DLD1 (cell line): ENCODE measurements at regions not wholly inside any gene's neighbourhood (a gene's known extent, or its start where the extent isn't known, plus 50 kb on each side); places are given as distances from the start of the nearest gene placed in this dataset.
"Not testable (repeated sequence)": the region's sequence is repeated elsewhere in the genome, so short reads cannot be mapped to it uniquely, and the experiment has no call there.

ENCODE experiments used
- in situ Hi-C: cut with HindIII; loops from 2 replicates; pipeline ENCODE4 v1.10.0; 2017; ENCODE audit warnings: low sequenced_read_pairs

GRCh38 chr3:72505539-72506405 is 342.5 kb downstream of the SHQ1 start:
- in situ Hi-C loops = no loop called here

DNA sequence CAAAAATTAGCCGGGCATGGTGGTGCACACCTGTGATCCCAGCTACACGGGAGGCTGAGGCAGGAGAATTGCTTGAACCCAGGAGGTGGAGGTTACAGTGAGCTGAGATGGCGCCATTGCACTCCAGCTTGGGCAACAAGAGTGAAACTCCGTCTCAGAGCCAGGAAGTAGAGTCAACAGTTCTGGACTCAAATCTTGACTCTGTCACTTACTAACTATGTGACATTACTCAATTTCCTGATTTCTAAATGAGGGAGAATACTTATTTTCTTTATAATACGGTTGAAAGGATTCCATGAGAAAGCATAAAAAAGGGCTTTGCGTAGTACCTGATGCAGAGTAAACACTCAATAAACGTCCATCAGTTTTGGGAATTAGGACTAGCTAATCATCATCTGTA is 350.7 kb downstream of the SHQ1 start:
- in situ Hi-C loops = not testable (repeated sequence)

GRCh38 chr3:72496051-72496670 is 352.1 kb downstream of the SHQ1 start:
- in situ Hi-C loops = no loop called here

DNA sequence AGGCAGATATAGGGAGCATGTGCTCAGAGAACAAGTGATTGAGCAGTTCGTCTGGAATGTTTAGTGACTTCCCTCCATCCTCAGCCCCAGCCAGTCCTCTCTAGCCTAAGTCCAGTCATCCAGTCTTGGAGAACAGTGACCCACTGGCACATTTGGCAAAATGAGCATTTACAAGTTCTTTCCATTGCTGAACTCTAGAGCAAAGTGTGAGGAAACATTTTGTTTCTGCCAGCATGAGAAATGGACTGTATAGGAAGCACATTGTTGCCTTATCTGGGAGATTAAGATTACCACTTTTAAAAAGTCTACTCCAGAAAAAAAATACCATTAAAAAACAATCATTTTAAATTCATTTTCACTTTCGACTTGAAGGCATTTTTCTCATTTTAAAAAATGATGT is 353.6 kb downstream of the SHQ1 start:
- in situ Hi-C loops = no loop called here

GRCh38 chr3:72494130-72494529 is 354.1 kb downstream of the SHQ1 start:
- in situ Hi-C loops = no loop called here

- in situ Hi-C loops = no loop called here
Observed at GRCh38 chr3:72492240-72492639, 356.0 kb downstream of the SHQ1 start.

DNA sequence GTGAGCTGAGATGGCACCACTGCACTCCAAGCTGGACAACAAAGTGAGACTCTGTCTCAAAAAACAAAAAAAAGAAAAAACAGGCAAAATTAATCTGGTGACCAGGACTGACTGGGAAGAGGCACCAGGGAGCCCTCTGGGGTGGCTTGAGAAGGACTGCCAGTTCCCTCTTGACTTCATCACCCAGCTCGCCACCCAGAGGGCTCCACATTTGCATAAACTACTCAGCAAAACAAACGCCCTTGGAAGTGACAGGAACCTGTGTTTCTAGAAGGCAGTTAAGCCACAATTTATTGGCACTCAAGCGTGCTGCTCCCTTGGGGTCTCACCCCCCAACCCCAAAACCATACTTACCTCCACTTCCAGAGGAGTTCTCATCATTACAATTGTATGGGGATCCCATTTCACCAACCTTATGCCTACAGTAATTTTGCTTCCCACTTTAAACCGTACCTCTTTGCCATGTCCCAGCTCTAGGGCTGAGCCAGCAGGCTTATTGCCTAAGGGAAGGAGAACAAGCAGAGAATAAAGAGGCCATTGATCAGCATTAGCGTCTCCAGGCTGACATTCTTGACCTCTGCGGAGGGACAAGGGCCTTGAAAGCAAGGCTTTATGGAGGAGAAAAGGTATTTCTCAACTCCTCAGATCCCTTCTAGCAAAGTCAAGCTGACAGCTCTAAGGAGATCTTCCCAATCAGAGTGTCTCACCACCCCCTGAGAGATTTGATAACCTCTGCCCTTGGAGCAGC is 357.4 kb downstream of the SHQ1 start:
- in situ Hi-C loops = no loop called here

GRCh38 chr3:72489901-72490300 is 358.3 kb downstream of the SHQ1 start:
- in situ Hi-C loops = no loop called here

DNA sequence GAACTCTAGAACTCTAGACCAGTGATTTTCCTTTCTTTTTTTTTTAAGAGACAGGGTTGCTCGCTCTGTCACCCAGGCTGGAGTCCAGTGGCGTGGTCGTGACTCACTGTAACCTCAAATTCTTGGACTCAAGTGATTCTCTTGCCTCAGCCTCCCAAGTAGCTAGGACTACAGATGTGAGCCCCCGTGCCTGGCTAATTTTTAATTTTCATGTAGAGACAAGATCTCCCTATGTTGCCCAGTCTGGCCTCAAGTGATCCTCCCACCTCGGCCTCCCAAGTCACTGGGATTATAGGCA is 359.6 kb downstream of the SHQ1 start:
- in situ Hi-C loops = no loop called here

DNA sequence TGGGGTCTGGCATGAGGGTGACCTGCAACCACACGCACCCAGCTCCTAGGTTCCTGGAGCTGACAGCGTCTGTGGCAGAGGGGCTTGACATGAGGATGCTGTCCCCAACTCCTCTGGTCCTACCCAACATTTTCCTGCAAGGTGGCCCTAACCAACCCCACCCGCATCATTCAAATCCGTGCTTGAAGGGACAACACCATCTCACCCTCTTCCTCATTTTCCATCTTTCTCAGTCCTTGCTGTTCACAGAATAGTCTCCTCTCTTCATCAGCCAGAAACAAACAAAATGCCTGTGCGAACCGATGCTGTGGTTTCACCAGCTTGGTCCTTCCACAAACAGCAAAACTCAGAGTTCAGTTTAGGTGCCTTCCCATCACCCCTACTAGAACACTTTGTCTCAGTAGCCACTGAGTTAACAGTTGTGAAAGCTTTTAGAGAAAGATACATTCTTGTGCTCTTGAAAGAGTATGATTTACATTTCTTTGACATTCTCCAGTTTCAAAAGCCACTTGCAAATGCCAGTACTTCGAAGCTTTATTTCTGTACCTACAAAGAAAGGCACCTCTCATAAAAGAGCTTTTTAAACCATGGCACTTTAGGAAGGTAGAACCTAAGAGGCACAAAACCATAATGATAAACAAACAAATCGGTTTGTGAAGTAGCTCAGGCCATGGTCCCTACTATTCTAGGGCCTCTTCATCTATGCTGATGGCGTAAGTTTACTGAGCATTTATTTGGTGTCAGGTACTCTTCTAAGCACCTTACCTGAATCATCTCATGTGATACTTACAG is 360.1 kb downstream of the SHQ1 start:
- in situ Hi-C loops = no loop called here

DNA sequence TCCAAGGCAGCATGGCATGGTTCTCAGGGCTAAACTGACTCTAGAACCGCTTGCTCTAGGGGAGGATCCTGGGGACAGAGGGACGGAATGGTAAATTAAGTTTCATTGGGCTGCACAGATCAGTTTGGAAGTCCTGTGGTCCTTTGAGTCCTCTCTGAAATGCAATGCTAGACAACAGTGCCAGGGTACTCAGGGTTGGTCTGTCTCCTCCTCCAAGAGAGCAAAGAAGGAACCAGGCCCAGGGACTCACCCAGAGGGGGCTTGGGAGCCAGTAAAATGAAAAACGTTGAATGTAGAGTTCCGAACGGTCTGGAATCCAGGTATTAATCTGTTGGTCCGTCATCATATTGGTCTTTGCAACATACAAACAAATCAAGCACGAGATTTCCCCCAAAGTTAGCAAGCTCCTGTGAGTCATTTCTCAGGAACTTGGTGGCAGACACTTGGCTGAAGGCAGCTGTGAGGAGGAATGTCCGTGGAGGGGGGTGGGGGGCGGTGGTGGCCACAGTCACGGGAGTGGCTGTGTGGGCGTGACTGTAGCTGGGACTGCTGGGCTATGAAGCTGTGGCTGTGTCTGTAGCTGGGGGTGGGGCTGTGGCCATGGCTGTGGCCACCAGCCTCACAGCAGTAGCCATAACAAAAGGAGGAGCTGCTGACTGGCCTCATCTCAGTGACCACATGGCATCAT is 361.0 kb downstream of the SHQ1 start:
- in situ Hi-C loops = no loop called here

DNA sequence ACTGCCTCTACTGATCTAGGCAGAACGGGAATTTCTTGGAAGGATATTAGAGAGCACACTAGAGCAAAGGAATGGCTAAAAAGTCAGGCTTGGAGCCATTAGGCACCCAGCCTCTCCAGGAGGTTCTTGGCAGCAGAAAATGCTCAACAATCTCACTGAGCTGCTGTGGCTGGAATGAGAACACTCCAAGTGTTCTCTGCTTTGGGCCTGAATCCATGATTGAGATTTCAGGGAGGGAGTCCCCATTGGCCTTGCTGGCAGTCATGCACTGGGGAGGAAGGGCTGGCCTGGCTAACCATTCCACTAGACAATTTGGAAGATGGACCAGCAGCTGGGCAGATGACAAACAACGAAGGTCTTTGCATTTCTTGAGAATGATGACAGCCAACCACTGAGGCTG is 362.6 kb downstream of the SHQ1 start:
- in situ Hi-C loops = no loop called here

DNA sequence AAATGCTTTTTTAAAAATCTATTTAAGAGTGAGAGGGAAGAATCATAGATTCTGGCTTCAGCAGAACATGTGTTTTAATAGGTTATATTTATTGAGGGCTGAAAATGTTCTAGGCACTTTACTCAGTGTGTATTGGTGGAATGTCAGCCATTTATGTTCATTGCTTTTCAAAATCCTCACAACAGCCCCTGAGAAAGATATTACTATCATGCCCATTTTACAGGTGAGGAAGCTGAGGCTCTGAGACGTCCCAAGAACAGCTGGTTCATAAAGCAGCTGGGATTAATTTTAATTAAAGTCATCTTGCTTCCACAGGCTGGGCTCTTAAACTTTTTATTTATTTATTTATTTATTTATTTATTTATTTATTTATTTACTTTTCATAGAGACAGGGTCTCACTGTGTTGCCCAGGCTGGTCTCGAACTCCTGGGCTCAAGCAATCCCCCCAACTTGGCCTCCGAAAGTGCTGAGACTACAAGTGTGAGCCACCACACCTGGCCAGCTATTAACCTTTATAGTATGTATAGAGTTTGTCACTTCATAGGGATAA is 364.6 kb downstream of the SHQ1 start:
- in situ Hi-C loops = no loop called here

DNA sequence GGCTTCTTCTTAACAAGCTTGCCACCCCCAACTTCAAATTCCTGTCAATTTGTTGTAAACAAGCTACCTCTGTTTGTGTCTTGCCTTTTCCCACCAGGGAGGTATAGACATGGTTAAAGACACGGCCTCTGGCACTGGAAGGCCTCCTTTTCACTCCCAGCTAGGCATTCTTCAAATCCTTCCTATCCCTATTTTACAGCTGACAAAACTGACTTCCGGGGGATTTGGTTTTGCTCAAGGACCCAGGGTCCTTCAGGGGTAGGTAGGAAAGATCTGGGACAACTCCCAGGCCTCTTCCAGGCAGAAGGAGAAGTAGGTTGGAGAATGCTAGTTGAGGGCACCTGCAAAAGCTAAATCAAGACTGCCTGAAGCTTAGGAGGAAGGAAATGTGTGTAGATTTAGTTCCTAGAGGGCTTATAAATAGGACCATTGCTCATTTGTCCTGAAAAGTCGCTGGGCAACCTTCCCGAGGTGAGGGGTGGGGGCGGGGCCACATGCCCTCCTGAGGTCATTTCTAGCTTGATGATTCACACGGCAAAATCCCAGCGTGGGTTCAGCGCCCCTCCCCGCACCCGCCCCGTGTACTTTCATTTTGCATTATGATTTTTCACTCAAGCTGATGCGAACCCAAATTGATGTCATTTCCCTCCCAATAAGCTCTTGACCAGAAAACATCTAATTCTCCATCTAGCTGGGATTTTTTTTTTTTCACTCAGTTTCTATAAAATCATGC is 365.5 kb downstream of the SHQ1 start:
- in situ Hi-C loops = no loop called here

DNA sequence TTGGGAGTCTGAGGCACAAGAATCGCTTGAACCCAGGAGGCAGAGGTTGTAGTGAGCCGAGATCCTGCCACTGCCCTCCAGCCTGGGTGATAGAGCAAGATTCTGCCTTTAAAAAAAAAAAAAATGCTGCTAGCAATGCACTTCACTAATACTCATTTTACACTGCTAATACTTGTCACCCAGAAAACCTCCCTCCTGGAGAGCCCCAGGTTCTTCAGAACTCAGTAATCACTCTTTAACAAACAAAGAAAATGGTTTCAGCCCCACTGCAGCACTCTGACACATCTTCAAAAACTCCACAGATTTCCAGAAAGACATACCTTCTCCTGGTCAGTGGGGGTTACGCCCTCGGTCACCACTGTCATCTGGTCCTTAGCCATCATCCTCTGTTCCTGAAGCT is 366.7 kb downstream of the SHQ1 start:
- in situ Hi-C loops = no loop called here

DNA sequence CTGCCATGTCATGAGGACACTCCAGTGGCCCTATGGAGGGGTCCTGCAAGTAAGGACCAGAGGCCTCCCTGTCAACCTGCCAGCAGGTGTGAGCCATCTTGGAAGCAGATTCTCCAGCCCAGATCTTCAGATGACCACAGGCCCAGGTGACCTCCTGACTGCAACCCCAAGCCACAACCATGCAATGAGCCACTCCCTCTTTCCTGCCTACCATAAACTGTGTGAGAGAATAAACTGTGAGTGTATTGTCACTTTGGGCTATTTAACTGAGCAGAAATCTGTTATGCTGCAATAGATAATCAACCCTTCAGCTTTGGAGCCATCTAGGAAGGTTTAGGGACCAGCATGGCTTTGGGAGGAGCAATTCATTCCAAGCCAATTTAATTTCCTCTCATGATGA is 367.9 kb downstream of the SHQ1 start:
- in situ Hi-C loops = no loop called here

DNA sequence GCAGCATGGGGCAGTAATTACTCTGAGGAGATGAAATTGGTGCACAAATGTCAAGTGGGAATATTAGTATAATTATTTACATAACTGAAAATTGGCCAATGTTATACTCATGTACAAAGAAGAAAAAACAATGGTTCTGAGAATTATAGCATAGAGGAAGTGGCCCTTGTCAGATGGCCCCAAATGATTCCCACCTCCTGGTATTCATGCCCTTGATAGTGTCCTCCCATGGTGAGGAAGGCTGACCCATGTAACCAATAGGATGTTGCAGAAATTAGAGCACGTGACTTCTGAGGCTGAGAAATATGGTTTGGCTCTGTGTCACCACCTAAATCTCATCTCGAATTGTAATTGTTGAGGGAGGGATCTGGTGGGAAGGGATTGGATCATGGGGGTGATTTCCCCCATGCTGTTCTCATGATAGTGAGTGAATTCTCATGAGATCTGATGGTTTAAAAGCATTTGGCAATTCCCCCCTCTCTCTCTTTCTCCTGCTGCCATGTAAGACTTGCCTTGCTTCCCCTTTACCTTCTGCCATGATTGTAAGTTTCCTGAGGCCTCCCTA is 368.5 kb downstream of the SHQ1 start:
- in situ Hi-C loops = no loop called here

DNA sequence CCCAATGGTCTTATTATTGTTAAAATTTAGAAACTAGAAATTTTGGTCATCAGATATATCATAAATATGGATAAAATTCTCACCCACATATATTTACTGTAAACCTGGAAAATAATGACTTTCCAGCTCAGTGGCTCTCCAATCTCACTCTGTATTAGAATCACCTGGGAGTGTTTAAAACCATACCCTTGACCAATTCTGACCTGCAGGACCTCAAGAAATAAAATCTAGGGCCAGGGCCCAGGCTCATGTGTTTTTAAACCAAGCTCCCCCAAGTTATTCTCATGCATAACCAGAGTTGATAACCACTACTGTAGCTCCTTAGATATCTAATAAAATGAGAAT is 372.1 kb downstream of the SHQ1 start:
- in situ Hi-C loops = no loop called here
